ENCODE measurements at regions not wholly inside any gene's neighbourhood (a gene's known extent, or its start where the extent isn't known, plus 50 kb on each side); places are given as distances from the start of the nearest gene placed in this dataset.

- TF ChIP-seq POLR2A (IDR thresholded peaks at IDR 0.05; ENCODE audit: borderline replicate concordance, extremely low read depth, insufficient read depth, insufficient read length) = no peak
- no peak for TF ChIP-seq POLR2AphosphoS5 (IDR thresholded peaks at IDR 0.05; ENCODE audit: low read depth, low read length)
- TF ChIP-seq CTCF (IDR thresholded peaks at IDR 0.05 in 2 of 3, conservative IDR thresholded peaks at IDR 0.05 in 1 of 3; ENCODE audit: borderline replicate concordance in 1 of 3, insufficient read depth in 1 of 3, low read depth in 2 of 3, low read length in 2 of 3) = peak in 1 of 3 experiments; percentile 28; a peak in 1 of 6 replicates
- no peak for TF ChIP-seq EZH2phosphoT487 (IDR thresholded peaks at IDR 0.05; ENCODE audit: borderline replicate concordance)
Measured at GRCh38 chr20:11032611-11033010, 358.8 kb upstream of the JAG1 start.
